SJSA1 (cell line): ENCODE measurements at regions not wholly inside any gene's neighbourhood (a gene's known extent, or its start where the extent isn't known, plus 50 kb on each side); places are given as distances from the start of the nearest gene placed in this dataset.

ENCODE experiments used
- DNase-seq, 2 experiments: peaks; one replicate each; pipeline ENCODE4 v3.0.0-alpha.2; 2015 to 2020; ENCODE audit warnings: low spot score in 2 of 2, low read depth in 1 of 2
- H3K27ac ChIP-seq: fragments of 250-450 bp; sonication (Bioruptor Pico); 2 replicates; pipeline ENCODE4 v1.5.1; 2020; ENCODE audit warnings: mild to moderate bottlenecking, moderate library complexity
- H3K27me3 ChIP-seq: fragments of 250-450 bp; sonication (Bioruptor Pico); replicated peaks from 2 replicates; pipeline ENCODE4 v1.5.1; 2020; ENCODE audit warnings: mild to moderate bottlenecking, moderate library complexity
- H3K36me3 ChIP-seq: fragments of 250-450 bp; sonication (Bioruptor Pico); 2 replicates; pipeline ENCODE4 v1.5.1; 2020; ENCODE audit warnings: mild to moderate bottlenecking
- H3K4me1 ChIP-seq: fragments of 250-450 bp; sonication (Bioruptor Pico); replicated peaks from 2 replicates; pipeline ENCODE4 v1.6.1; 2021; ENCODE audit warnings: mild to moderate bottlenecking
- H3K4me3 ChIP-seq: fragments of 250-450 bp; sonication (Bioruptor Pico); 2 replicates; pipeline ENCODE4 v1.5.1; 2020; ENCODE audit warnings: mild to moderate bottlenecking
- H3K9me3 ChIP-seq: fragments of 250-450 bp; sonication (Bioruptor Pico); replicated peaks from 2 replicates; pipeline ENCODE4 v1.5.1; 2020; ENCODE audit warnings: mild to moderate bottlenecking

DNA sequence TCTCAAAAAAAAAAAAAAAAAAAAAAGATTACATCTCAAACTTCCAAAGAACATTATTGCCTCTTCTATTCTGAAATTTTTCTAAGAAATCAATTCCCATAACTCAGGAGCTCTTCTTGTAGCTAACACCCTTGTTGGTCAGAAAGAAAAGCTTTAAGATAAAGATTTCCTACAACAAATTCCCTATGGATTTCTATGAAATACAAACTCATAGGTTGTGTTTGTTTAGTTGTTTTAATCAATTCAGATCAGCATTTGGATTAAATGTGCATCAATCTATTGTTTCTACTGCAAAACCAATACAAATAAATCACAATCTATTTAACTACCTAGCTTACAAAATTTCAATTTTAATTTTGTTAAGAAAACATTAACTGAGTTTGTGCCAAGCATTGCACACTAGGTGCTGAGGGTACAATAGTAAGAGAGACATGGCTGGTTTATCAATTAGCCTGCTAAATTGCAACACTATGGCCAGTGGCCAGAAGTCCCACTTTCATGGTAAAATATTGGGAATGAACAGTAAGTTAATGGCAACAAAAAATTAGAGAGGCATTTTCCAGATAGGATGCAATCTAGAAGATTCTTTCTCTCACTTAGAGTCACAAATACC lies 80.2 kb upstream of the MYCN start:
- Histone ChIP-seq H3K4me3 (no peak overlapping the region), H3K36me3 (no peaks in the 10 kb centered on the region), H3K4me1 (no peaks in the 10 kb centered on the region), H3K9me3 (no peaks in the 10 kb centered on the region), H3K27me3 (no peaks in the 10 kb centered on the region), H3K27ac (no peak overlapping the region)
- no peak for DNase-seq

DNA sequence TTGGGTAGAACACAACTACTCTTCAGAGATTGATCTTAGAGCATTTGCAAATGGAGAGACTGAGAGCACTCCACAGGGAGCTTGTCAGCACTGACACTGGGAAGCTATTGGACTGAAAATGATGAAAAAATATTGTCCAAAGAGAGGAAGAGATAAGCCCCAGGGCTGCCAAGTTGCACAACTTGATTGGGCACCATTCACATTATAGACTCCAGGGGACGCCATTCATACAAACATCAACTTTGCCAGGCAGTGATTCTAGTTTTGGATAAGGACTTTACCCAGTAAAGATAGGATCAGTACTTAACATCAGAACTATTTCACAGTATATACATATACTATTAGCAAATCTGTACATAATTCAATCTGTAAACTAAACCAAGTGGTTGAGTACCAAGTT lies 79.6 kb upstream of the MYCN start:
- Histone ChIP-seq H3K9me3 (no peaks in the 10 kb centered on the region), H3K4me1 (no peaks in the 10 kb centered on the region)

DNA sequence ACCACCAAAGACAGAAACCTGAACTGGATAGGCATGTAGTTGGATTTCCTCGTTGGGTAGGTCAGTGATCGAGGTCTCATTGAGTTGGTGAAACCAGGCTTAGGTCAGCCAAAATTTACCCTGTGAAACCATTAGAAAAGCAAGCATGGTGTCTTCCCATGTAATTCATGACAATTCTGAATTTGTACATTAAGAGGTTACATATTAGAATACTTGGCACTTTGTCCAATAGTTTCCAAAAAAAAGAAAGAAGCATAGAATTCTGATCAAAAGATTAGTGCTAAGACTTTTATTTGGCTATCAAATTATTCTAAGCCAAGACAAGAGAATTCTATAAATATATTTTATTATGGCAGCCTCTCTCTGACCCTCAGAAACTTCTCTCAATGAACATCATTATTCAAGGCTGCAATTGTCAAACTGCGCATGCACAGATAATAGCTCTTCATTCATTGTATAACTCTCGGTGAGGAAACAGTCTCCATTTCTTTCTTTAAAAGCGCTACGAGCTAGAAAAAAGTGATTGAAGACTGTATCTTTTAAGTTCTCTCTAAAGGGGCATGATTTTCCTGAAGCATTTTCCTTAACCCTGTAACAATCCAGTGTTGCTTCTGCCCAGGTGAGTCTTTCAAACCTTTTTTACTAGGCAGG lies 79.1 kb upstream of the MYCN start:
- Histone ChIP-seq H3K27me3 (no peaks in the 10 kb centered on the region), H3K4me1 (no peaks in the 10 kb centered on the region), H3K9me3 (no peaks in the 10 kb centered on the region), H3K27ac (no peak overlapping the region), H3K36me3 (no peaks in the 10 kb centered on the region), H3K4me3 (no peak overlapping the region)
- no peak for DNase-seq

More for the DNA sequence above, 79.6 kb upstream of the MYCN start:
- no peak for DNase-seq
- H3K27ac ChIP-seq: no peak overlapping the region
- no peaks in the 10 kb centered on the region for H3K36me3 ChIP-seq
- no peaks in the 10 kb centered on the region for H3K27me3 ChIP-seq
- no peak overlapping the region for H3K4me3 ChIP-seq

DNA sequence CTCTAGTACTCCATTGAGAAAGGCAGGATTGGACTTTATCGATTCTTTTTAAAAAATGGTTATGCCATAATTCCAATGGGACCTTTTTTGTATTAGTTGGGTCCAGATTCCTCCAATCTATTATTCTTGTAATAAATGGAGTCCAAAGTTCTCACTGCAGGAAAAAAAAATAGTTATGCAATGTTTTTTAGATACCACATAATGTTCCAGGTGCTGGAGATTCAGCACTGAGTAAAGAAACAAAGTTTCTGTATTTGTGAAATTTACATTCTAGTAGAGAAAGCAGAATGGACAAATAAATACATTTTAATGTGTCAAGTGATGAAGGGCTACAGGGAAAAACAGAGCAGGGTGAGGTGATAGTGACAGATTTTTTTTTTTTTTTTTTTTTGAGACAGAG lies 78.5 kb upstream of the MYCN start:
- no peak for DNase-seq
- no peaks in the 10 kb centered on the region for H3K9me3 ChIP-seq
- H3K4me3 ChIP-seq: no peak overlapping the region
- H3K4me1 ChIP-seq: no peaks in the 10 kb centered on the region
- H3K36me3 ChIP-seq: no peaks in the 10 kb centered on the region
- H3K27ac ChIP-seq: no peak overlapping the region
- no peaks in the 10 kb centered on the region for H3K27me3 ChIP-seq

DNA sequence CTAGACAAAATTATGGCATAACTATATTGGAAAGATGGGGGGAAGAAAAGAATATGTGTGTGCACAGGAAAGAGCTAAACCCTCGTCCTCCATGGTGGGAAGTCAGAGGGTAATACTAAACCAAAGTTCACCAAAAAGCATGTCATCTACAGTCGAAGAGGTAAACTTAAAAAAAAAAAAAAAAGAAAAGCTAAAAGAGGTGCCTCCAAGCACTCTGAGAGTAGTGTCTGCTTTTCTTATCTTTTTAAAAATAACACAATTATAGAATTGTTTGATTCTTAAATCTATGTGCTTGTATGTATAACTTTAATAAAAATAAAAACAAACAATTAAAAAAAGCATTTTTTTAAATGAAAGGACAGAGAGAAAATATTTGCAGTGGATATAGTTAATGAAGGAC lies 77.3 kb upstream of the MYCN start:
- H3K4me3 ChIP-seq: no peak overlapping the region
- H3K27ac ChIP-seq: no peak overlapping the region
- no peak for DNase-seq
- no peaks in the 10 kb centered on the region for H3K36me3 ChIP-seq
- no peaks in the 10 kb centered on the region for H3K9me3 ChIP-seq
- no peaks in the 10 kb centered on the region for H3K4me1 ChIP-seq
- H3K27me3 ChIP-seq: no peaks in the 10 kb centered on the region

DNA sequence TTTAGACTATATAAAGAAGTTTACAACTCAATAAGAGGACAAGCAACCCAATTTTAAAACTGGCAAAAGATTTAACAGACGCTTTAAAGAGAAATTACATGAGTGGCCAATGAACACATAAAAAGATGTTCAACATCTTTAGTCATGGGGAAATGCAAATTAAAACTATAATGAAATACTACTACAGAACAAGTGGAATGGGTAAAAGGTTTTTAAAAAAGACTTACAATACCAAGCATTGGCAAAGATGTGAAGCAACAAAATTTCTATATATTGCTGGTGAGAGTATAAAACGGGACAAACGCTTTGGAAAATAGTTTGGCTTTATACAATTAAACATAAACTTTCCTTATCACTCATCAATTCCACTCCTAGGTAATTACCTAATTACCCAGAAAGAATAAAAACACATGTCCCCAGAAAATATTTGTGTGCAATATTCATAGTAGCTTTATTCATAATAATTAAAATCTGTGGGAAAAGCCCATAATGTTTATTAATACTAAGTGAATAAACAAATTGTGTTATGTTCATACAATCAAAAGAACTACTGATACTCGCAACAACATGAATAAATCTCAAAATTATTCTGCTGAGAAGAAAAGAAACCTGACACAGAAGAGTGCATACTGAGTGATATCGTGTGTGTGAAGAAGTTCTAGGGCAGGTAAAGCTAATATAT lies 76.7 kb upstream of the MYCN start:
- H3K9me3 ChIP-seq: no peaks in the 10 kb centered on the region
- no peaks in the 10 kb centered on the region for H3K27me3 ChIP-seq
- DNase-seq: no peak
- H3K4me3 ChIP-seq: no peak overlapping the region
- H3K4me1 ChIP-seq: no peaks in the 10 kb centered on the region
- no peak overlapping the region for H3K27ac ChIP-seq
- H3K36me3 ChIP-seq: no peaks in the 10 kb centered on the region

DNA sequence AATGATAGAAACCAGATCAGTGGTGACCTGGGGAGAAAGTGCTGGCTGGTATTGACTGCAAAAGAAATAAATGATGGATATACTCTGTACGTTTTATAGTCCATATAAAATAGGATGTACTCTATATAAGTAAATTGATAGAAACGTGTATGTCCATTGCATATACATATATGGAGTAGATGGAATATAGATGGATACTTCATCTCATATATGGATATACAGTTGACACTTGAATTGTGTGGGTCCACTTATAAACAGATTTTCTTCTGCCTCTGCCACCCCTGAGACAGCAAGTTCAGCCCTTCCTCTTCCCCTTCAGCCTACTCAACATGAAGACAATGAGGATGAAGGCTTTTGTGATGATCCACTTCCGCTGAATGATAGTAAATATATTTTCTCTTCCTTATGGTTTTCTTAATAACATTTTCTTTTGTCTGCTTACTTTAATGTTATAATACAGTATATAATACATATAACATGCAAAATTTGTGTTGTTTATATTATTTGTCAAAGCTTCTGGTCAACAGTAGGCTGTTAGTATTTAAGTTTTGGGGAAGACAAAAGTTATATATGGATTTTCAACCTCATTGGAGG lies 76.1 kb upstream of the MYCN start:
- no peak overlapping the region for H3K4me3 ChIP-seq
- no peaks in the 10 kb centered on the region for H3K9me3 ChIP-seq
- no peaks in the 10 kb centered on the region for H3K27me3 ChIP-seq
- no peak overlapping the region for H3K27ac ChIP-seq
- H3K4me1 ChIP-seq: no peaks in the 10 kb centered on the region
- no peak for DNase-seq
- H3K36me3 ChIP-seq: no peaks in the 10 kb centered on the region

DNA sequence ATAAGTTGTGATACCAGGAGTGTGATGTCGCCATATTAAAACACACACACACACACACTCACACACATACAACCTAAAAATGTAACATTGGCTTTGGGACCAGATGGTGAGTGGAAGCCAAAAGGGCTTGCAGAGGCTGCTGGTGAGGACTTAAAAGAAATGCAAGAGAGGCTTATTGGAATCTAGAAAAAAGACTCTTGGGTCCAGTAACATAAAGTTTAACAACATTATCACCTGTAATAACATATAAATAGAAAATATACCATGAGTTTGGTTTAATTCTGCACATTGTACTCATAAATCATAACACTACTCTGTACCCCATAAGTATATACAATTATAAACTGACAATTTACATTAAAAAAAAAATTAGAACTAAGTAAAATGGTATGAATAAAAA lies 74.4 kb upstream of the MYCN start:
- DNase-seq: no peak
- no peak overlapping the region for H3K4me3 ChIP-seq
- H3K9me3 ChIP-seq: no peaks in the 10 kb centered on the region
- no peaks in the 10 kb centered on the region for H3K4me1 ChIP-seq
- no peak overlapping the region for H3K27ac ChIP-seq
- no peaks in the 10 kb centered on the region for H3K36me3 ChIP-seq
- no peaks in the 10 kb centered on the region for H3K27me3 ChIP-seq

DNA sequence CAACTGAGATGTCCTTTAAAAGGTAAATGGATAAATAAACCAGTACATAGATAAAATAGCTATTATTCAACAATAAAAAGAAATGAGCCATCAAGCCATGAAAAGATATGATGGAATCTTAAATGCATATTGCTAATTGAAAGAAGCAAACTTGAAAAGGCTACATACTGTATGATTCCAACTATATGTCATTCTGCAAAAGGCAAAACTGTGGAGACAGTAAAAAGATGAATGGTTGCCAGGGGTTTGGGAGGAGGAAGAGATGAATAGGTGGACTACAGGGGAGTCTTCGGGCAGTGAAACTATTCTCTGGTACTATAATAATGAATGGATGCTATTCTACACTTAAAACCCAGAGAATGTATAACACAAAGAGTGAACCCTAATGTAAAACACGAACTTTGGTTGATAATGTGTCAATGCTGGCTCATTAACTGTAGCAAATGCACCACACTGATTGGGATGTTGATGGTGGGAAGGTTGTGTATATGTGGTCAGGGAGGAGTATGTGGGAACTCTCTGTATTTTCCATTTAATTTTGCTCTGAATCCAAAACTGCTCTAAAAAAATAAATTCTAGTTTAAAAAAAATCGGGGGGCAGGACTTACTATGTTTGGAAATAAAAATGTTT lies 73.7 kb upstream of the MYCN start:
- Histone ChIP-seq H3K27ac (no peak overlapping the region), H3K4me3 (no peak overlapping the region), H3K4me1 (no peaks in the 10 kb centered on the region), H3K9me3 (no peaks in the 10 kb centered on the region), H3K36me3 (no peaks in the 10 kb centered on the region), H3K27me3 (no peaks in the 10 kb centered on the region)
- DNase-seq: no peak

DNA sequence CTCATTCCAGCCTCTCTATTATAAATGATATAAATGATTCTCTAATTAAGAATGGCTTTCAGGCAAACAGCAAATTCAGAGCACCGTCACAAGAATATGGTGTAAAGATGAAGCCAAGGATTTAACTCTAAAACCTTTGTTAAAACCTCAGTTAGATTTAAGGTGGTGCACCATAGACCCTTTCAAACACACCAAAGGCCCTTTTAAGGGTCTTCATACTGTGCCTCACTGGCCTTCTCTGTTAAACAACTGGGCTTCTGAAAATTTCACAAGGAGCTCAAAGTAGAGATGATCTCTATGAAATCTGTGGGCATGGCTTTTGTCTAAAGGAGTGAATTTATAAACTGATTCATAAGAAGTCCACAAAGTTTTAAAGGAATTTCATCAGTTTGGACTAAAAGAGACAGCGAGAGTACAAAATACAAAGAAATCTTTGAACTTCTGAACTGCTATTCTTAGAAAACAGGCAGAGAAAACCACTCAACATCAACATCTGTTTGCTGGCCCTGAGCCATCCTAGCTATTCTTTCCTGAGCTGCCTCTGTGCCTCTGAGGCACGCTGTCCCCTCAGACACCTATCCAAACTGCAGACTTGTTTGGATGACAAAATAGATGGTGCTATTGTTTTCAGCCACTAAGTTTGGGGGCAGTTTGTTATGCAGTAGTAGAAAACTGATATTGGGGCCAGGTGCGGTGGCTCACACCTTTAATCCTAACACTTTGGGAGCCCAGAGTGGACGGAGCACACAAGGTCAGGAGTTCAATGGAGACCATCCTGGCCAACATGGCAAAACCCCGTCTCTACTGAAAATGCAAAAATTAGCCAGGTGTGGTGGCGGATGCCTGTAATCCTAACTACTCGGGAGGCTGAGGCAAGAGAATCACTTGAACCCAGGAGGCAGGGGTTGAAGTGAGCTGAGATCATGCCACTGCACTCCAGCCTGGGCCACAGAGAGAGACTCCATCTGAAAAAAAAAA lies 72.9 kb upstream of the MYCN start:
- DNase-seq: no peak
- Histone ChIP-seq H3K36me3 (no peaks in the 10 kb centered on the region), H3K4me1 (no peaks in the 10 kb centered on the region), H3K4me3 (no peak overlapping the region), H3K27me3 (no peaks in the 10 kb centered on the region), H3K27ac (no peak overlapping the region), H3K9me3 (no peaks in the 10 kb centered on the region)

DNA sequence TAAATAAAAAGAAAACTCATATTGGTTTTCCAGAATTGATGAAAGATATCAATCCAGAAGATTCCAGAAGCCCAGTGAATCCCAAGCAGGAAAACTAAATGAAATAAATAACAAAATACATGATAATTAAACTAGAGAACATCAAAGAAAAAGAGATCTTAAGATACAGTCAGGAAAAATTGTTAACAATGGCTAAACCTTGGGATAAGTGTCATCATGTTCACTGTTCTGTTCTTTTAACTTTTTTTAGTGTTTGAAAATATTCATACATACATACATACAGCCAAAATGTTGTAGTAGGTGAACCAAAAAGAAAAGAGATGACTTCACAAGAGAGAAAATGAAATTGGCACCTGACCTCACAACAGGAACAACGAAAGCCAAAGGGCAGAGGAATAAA lies 72.2 kb upstream of the MYCN start:
- no peaks in the 10 kb centered on the region for H3K4me1 ChIP-seq
- no peaks in the 10 kb centered on the region for H3K36me3 ChIP-seq
- H3K4me3 ChIP-seq: no peak overlapping the region
- no peaks in the 10 kb centered on the region for H3K9me3 ChIP-seq
- H3K27ac ChIP-seq: no peak overlapping the region
- H3K27me3 ChIP-seq: no peaks in the 10 kb centered on the region
- DNase-seq: no peak

DNA sequence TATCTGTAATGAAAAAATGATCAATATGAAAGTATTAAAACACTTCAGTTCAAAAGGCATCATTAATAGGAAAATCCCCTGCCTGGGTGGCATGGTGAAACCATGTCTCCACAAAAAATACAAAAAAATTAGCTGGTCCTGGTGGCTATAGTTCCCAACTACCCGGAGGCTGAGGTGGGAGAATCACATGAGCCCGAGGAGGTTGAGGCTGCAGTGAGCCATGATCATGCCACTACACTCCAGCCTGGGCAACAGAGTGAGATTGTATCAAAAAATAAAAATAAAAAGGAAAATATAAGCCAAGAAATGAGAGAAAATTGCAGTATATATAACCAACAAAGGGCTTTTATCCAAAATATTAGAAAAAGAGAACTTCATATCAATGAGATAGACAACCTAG lies 71.6 kb upstream of the MYCN start:
- Histone ChIP-seq H3K27ac (no peak overlapping the region), H3K9me3 (no peaks in the 10 kb centered on the region), H3K4me1 (no peaks in the 10 kb centered on the region), H3K36me3 (no peaks in the 10 kb centered on the region), H3K27me3 (no peaks in the 10 kb centered on the region), H3K4me3 (no peak overlapping the region)
- DNase-seq: no peak

DNA sequence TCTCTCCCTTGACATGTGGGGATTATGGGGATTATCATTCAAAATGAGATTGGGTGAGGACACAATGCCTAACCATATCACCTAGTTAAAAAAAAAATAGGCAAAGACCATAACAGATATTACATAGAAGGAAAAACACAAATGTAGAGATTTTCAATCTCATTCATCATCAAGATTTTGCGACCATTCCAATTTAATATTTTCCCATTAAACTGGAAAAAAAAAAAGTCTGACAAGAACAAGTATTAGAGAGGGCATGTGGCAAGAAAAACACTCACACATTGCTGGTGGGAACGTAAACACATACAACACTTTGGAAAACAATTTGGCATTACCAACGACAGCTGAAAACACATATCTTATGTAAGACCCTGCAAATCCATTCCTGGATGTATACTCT lies 71.0 kb upstream of the MYCN start:
- DNase-seq: no peak
- Histone ChIP-seq H3K36me3 (no peaks in the 10 kb centered on the region), H3K9me3 (no peaks in the 10 kb centered on the region), H3K4me3 (no peak overlapping the region), H3K4me1 (no peaks in the 10 kb centered on the region), H3K27me3 (no peaks in the 10 kb centered on the region), H3K27ac (no peak overlapping the region)
